Heart right ventricle (tissue), 16 donors: ENCODE measurements at regions not wholly inside any gene's neighbourhood (a gene's known extent, or its start where the extent isn't known, plus 50 kb on each side); places are given as distances from the start of the nearest gene placed in this dataset.

Source experiments
- ATAC-seq, 8 donors: fragments of 200-7000 bp; cut with Tn5 transposase; one replicate each; pipeline ENCODE4 v1.9.1; 2020; ENCODE audit warnings: mild to moderate bottlenecking in 8 of 8, moderate library complexity in 8 of 8, moderate number of reproducible peaks in 1 of 8
- DNase-seq, 2 donors: peaks; one replicate each; pipeline ENCODE4 v3.0.0-alpha.2; 2020
- H3K27ac ChIP-seq, 10 donors: fragments of 200-600 bp; sonication (generic) in 2 of 10; one replicate each; pipeline versions ENCODE4 v1.5.0 to v1.8.0; 2020 to 2022; ENCODE audit warnings: mild to moderate bottlenecking in 3 of 10
- H3K27me3 ChIP-seq, 7 donors: fragments of 200-600 bp; one replicate each; pipeline ENCODE4 v1.8.0; 2021 to 2022; ENCODE audit warnings: mild to moderate bottlenecking in 2 of 7
- H3K36me3 ChIP-seq, 9 donors: fragments of 200-600 bp; sonication (generic) in 1 of 9; one replicate each; pipeline versions ENCODE4 v1.5.0 to v1.8.0; 2020 to 2022; ENCODE audit warnings: mild to moderate bottlenecking in 2 of 9
- H3K4me1 ChIP-seq, 9 donors: fragments of 200-600 bp; sonication (generic) in 1 of 9; one replicate each; pipeline versions ENCODE4 v1.5.0 to v1.8.0; 2020 to 2022; ENCODE audit warnings: mild to moderate bottlenecking in 4 of 9
- H3K4me3 ChIP-seq, 10 donors: fragments of 200-600 bp; sonication (generic) in 2 of 10; one replicate each; pipeline versions ENCODE4 v1.5.0 to v1.8.0; 2020 to 2022; ENCODE audit warnings: mild to moderate bottlenecking in 7 of 10, moderate library complexity in 2 of 10
- H3K9me3 ChIP-seq, 11 donors: fragments of 200-600 bp in 10 of 11; sonication (generic) in 2 of 11; one replicate each; pipeline versions ENCODE4 v1.5.0 to v1.8.0; 2013 to 2022; ENCODE audit warnings: mild to moderate bottlenecking in 2 of 11, control low read depth in 1 of 11, moderate library complexity in 1 of 11
- CTCF ChIP-seq, 9 donors: fragments of 200-600 bp; sonication (generic) in 2 of 9; IDR thresholded peaks; one replicate each; pipeline versions ENCODE4 v1.5.0 to v1.8.0; 2021 to 2022; ENCODE audit warnings: antibody characterized with exemption in 9 of 9, mild to moderate bottlenecking in 5 of 9, moderate library complexity in 1 of 9
- WGBS, 2 donors: extraction: QIAGEN DNeasy Blood & Tissue Kit; methylation state at CpG; one replicate each; pipeline ENCODE4 v1.1.7; 2013; ENCODE audit warnings: inconsistent platforms in 1 of 2; 5-methylcytosine and 5-hydroxymethylcytosine counted together
- intact Hi-C, 10 donors: fragments of 100-400 bp; cut with DNase I; formaldehyde crosslinking; loops; one replicate each; pipeline versions ENCODE4 v1.11.1 to v1.14.2; 2022
- donor health status: Arrhythmogenic right ventricular cardiomyopathy.
- donor health status: ischemic (EF 13 %, LVEDD 7.1; RV severe dilation, severe dysfunction).
- donor health status: healthy with polysubstance abuse.
- donor health status: DM: no; HTN: yes; CAD: no.
- donor health status: DM: no; HTN: no; CAD: no.
- donor health status: ischemic (EF 25% LVEDD 6.9; RV normal size, moderate dysfunction).
- donor health status: ischemic (EF 25% LVEDD 5.7; RV mildly dilated, moderate dysfunction).
- donor health status: healthy.
- donor health status: DM: yes; HTN: yes; CAD: no.
- donor health status: Ischemic cardiomyopathy.
- donor health status: ischemic (EF 35%, LVEDD 5.7; RV mildly dilated, moderate dysfunction).
- donor health status: nonischemic (EF 11% LVEDD 7.7; RV severe dilation, severe dysfunction).
- donor health status: DM: yes; HTN: yes; CAD: no.
- donor health status: PGD.
- donor health status: ischemic (EF 29% LVEDD 5.4; RV normal size, mild dysfunction).
- donor health status: nonischemic (EF 23%, LVEDD 6.1; RV moderate dilation, normal function).

GRCh38 chr6:56297022-56297989, 49.9 kb upstream of the COL21A1 start:
- H3K27ac ChIP-seq: no peak overlapping the region
- TF ChIP-seq CTCF (IDR thresholded peaks at IDR 0.05): no peak
- WGBS, 2 donors: 85 to 86% methylated on average over 2 of the region's 2 CpGs
- intact Hi-C loops: loop anchor here in 1 of 10 donors (10.0 kb wide), 1 partner anchor 1023 kb away; no protein-coding TSS in a partner anchor
- H3K36me3 ChIP-seq: no peaks in the 10 kb centered on the region
- peaks cover 0 to 11% (median 7%) of the 10 kb centered on the region in 11 donors for H3K9me3 ChIP-seq
- DNase-seq: no peak
- H3K4me3 ChIP-seq: no peak overlapping the region
- peaks cover 0 to 3% (median 0%) of the 10 kb centered on the region in 9 donors for H3K4me1 ChIP-seq
- ATAC-seq: no peak
- H3K27me3 ChIP-seq: no peaks in the 10 kb centered on the region
